IMR-90 (cell line): ENCODE measurements at regions not wholly inside any gene's neighbourhood (a gene's known extent, or its start where the extent isn't known, plus 50 kb on each side); places are given as distances from the start of the nearest gene placed in this dataset.
"Not testable (repeated sequence)": the region's sequence is repeated elsewhere in the genome, so short reads cannot be mapped to it uniquely, and the experiment has no call there.

ENCODE experiments used
- ATAC-seq: fragments of 200-7000 bp; cut with Tn5 transposase; 2 replicates; pipeline ENCODE4 v1.9.1; 2020; ENCODE audit warnings: low read depth, mild to moderate bottlenecking, moderate library complexity
- BruUV-seq: library from RNA; stranded (reverse); fragments of 400-500 nt; replicated peaks from 2 replicates; lab custom pipeline; 2021; lab: Mats Ljungman, UMichigan
- CTCF ChIA-PET: fragments of 300-600 bp; formaldehyde crosslinking; extraction: SDS; loops from one replicate; lab custom pipeline; 2021; ENCODE audit warnings: antibody characterized with exemption; lab: Yijun Ruan, JAX
- POLR2A ChIA-PET: fragments of 300-600 bp; sonication (Branson Sonifier 250); formaldehyde crosslinking; loops from one replicate; lab custom pipeline; 2022; ENCODE audit warnings: antibody characterized with exemption; ENCODE audit not compliant: unreplicated experiment; lab: Charles Lee
- DNase-seq: peaks from one replicate; pipeline ENCODE4 v3.0.0; 2013
- H2AFZ ChIP-seq: replicated peaks from 2 replicates; pipeline ENCODE3; 2013; ENCODE audit warnings: low read length, mild to moderate bottlenecking; ENCODE audit not compliant: poor library complexity
- H2AK5ac ChIP-seq: 2 replicates; pipeline ENCODE4 v1.6.1; 2013; ENCODE audit warnings: low read depth, low read length, inconsistent platforms
- H2AK9ac ChIP-seq: replicated peaks from 2 replicates; pipeline ENCODE3; 2013; ENCODE audit warnings: mild to moderate bottlenecking, low read depth, low read length, moderate library complexity; ENCODE audit not compliant: poor library complexity
- H2BK120ac ChIP-seq: 2 replicates; pipeline ENCODE4 v1.6.1; 2013; ENCODE audit warnings: low read depth, low read length, inconsistent platforms
- H2BK15ac ChIP-seq: 3 replicates; pipeline ENCODE4 v1.6.1; 2013; ENCODE audit warnings: low read depth, low read length, inconsistent platforms
- H2BK20ac ChIP-seq: 2 replicates; pipeline ENCODE4 v1.6.1; 2013; ENCODE audit warnings: low read depth, mild to moderate bottlenecking, inconsistent platforms, low read length, moderate library complexity
- H2BK5ac ChIP-seq: 2 replicates; pipeline ENCODE4 v1.6.1; 2013; ENCODE audit warnings: mild to moderate bottlenecking, low read depth, low read length, inconsistent platforms; ENCODE audit not compliant: poor library complexity, severe bottlenecking
- H3K14ac ChIP-seq: replicated peaks from 2 replicates; pipeline ENCODE4 v1.6.1; 2013; ENCODE audit warnings: low read depth, low read length, inconsistent platforms
- H3K18ac ChIP-seq: 2 replicates; pipeline ENCODE4 v1.6.1; 2013; ENCODE audit warnings: low read depth, low read length, control low read depth
- H3K23ac ChIP-seq: 2 replicates; pipeline ENCODE4 v1.6.1; 2013; ENCODE audit warnings: low read depth, low read length, inconsistent platforms
- H3K27ac ChIP-seq: 2 replicates; pipeline ENCODE4 v1.5.1; 2013; ENCODE audit warnings: mild to moderate bottlenecking, control low read depth, low read length; ENCODE audit not compliant: insufficient read depth
- H3K27me3 ChIP-seq: 2 replicates; pipeline ENCODE4 v1.6.1; 2013; ENCODE audit warnings: low read length; ENCODE audit not compliant: control insufficient read depth, insufficient read depth
- H3K36me3 ChIP-seq: 2 replicates; pipeline ENCODE4 v1.6.1; 2013; ENCODE audit warnings: low read length, mixed read lengths; ENCODE audit not compliant: control insufficient read depth, insufficient read depth
- H3K4ac ChIP-seq: 2 replicates; pipeline ENCODE4 v1.6.1; 2013; ENCODE audit warnings: low read depth, low read length, inconsistent platforms
- H3K4me1 ChIP-seq: 2 replicates; pipeline ENCODE4 v1.6.1; 2013; ENCODE audit warnings: low read length, mixed read lengths; ENCODE audit not compliant: control insufficient read depth, insufficient read depth
- H3K4me2 ChIP-seq: 2 replicates; pipeline ENCODE4 v1.6.1; 2013; ENCODE audit warnings: low read depth, mild to moderate bottlenecking, control low read depth, low read length, moderate library complexity
- H3K4me3 ChIP-seq: 2 replicates; pipeline ENCODE4 v1.5.1; 2013; ENCODE audit warnings: low read depth, mild to moderate bottlenecking, control low read depth, low read length, moderate library complexity; ENCODE audit not compliant: insufficient read depth
- H3K56ac ChIP-seq: 2 replicates; pipeline ENCODE4 v1.6.1; 2013; ENCODE audit warnings: low read length, inconsistent platforms; ENCODE audit not compliant: insufficient read depth; ENCODE audit errors: extremely low read depth
- H3K79me1 ChIP-seq, 2 experiments: 2 replicates each; pipeline ENCODE4 v1.6.1; 2013; ENCODE audit warnings: low read length in 2 of 2, inconsistent platforms in 1 of 2, low read depth in 1 of 2
- H3K9ac ChIP-seq: 2 replicates; pipeline ENCODE4 v1.6.1; 2013; ENCODE audit warnings: low read depth, low read length, control low read depth
- H3K9me1 ChIP-seq: 2 replicates; pipeline ENCODE4 v1.6.1; 2013; ENCODE audit warnings: low read length, inconsistent platforms; ENCODE audit not compliant: insufficient read depth
- H3K9me3 ChIP-seq: 2 replicates; pipeline ENCODE4 v1.6.1; 2013; ENCODE audit warnings: low read length; ENCODE audit not compliant: control insufficient read depth, insufficient read depth
- H4K20me1 ChIP-seq: 2 replicates; pipeline ENCODE4 v1.6.1; 2013; ENCODE audit warnings: low read length, inconsistent platforms; ENCODE audit not compliant: insufficient read depth
- H4K5ac ChIP-seq: 2 replicates; pipeline ENCODE4 v1.6.1; 2013; ENCODE audit warnings: mild to moderate bottlenecking, low read depth, low read length, control low read depth
- H4K8ac ChIP-seq, 2 experiments: 2 replicates each; pipeline ENCODE4 v1.6.1; 2013; ENCODE audit warnings: low read depth in 2 of 2, low read length in 2 of 2, control low read depth in 1 of 2, inconsistent platforms in 1 of 2
- H4K91ac ChIP-seq: 2 replicates; pipeline ENCODE4 v1.6.1; 2013; ENCODE audit warnings: low read depth, low read length, inconsistent platforms; ENCODE audit not compliant: insufficient read depth
- whole genome bisulfite sequencing, 2 experiments: methylation state at CpG; one replicate each; pipeline versions ENCODE4 v1.1.5 to v1.1.7; 2013; ENCODE audit warnings: missing lambda C conversion rate in 2 of 2; ENCODE audit not compliant: insufficient read length in 1 of 2; ENCODE audit errors: extremely low coverage in 2 of 2; 5-methylcytosine and 5-hydroxymethylcytosine counted together
- dilution Hi-C: fragments of 300-500 bp; cut with HindIII; formaldehyde crosslinking; loops from one replicate; pipeline ENCODE4 v1.14.3; 2018; ENCODE audit warnings: low sequenced_read_pairs; ENCODE audit not compliant: unreplicated experiment
- in situ Hi-C: fragments of 300-500 bp; cut with MboI; formaldehyde crosslinking; loops from 3 replicates; pipeline ENCODE4 v1.14.3; 2019; ENCODE audit warnings: low sequenced_read_pairs, inconsistent platforms, mixed read lengths
- intact Hi-C: fragments of 100-400 bp; cut with micrococcal nuclease; formaldehyde crosslinking; loops from 2 replicates; pipeline ENCODE4 v1.10.0; 2022

DNA sequence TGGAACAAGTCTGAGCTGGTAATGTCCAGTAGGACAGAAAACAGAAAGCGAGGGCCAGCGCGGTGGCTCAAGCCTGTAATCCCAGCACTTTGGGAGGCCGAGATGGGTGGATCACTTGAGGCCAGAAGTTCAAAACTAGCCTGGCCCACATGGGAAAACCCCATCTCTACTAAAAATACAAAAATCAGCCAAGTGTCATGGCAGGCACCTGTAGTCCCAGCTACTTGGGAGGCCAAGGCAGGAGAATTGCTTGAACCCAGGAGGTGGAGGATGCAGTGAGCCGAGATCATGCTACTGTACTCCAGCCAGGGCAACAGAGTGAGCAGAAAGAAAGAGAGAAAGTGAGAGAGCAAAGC, 52.3 kb upstream of the PMAIP1 start:
- H2AK9ac ChIP-seq, H2BK5ac ChIP-seq, H4K5ac ChIP-seq, H3K4me2 ChIP-seq, H3K36me3 ChIP-seq, ATAC-seq, H2BK15ac ChIP-seq, CTCF ChIA-PET, H4K91ac ChIP-seq, BruUV-seq, H3K4me3 ChIP-seq, H4K20me1 ChIP-seq, H3K9me3 ChIP-seq, H2BK20ac ChIP-seq, H3K9me1 ChIP-seq, H3K4ac ChIP-seq, H3K14ac ChIP-seq, intact Hi-C loops, H3K56ac ChIP-seq, DNase-seq, H3K79me1 ChIP-seq, H2AFZ ChIP-seq, H3K18ac ChIP-seq, H3K4me1 ChIP-seq, H2BK120ac ChIP-seq, H3K27ac ChIP-seq, H3K9ac ChIP-seq, POLR2A ChIA-PET, H3K23ac ChIP-seq, H4K8ac ChIP-seq, H2AK5ac ChIP-seq, dilution Hi-C loops, H3K27me3 ChIP-seq: not testable (repeated sequence)
- in situ Hi-C loops = loop anchor here (10.0 to 25.0 kb wide), 2 partner anchors 565 to 697 kb away; no protein-coding TSS in a partner anchor
- WGBS, 2 experiments = 100% methylated on average over 1 of the region's 5 CpGs; no CpG with 5 or more reads in 1 of the 2 experiments
